ENCODE measurements at regions not wholly inside any gene's neighbourhood (a gene's known extent, or its start where the extent isn't known, plus 50 kb on each side); places are given as distances from the start of the nearest gene placed in this dataset.

- Histone ChIP-seq H3K4me3 (ENCODE audit: low read depth, low read length) (no peak overlapping the region), H3K27ac (ENCODE audit: low read depth, low read length) (no peak overlapping the region), H3K9ac (ENCODE audit: low read depth, low read length) (no peak overlapping the region), H3K9me3 (ENCODE audit: control insufficient read depth, insufficient read depth, low read length) (no peaks in the 10 kb centered on the region), H3K27me3 (ENCODE audit: control insufficient read depth, insufficient read depth, low read length) (no peaks in the 10 kb centered on the region), H3K4me1 (ENCODE audit: control insufficient read depth, insufficient read depth, low read length) (peaks cover 8% of the 10 kb centered on the region), H3K36me3 (ENCODE audit: control insufficient read depth, insufficient read depth, low read length) (no peaks in the 10 kb centered on the region)
Observed at GRCh38 chr19:31803835-31804446, 454.7 kb upstream of the TSHZ3 start.

DNA sequence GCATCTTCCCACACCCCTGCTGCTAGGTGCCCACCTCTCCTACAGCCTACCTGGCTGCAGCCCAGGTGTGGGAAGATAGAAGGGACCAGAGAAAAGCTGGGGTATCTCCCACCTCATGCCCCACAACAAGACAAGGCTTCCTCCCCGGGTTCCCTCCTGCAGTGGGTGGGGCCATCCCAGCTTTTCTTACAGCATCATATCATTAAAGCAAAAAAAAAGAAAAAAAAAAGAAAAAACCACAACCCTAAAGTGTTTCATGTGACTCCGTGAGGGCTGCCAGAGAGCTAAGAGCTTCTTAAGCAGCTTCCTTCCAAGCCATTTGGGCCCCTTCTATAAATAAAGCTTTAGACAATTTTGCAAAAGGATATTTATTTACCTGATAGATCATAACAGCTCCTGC is 455.4 kb upstream of the TSHZ3 start:
- Histone ChIP-seq H3K4me1 (ENCODE audit: control insufficient read depth, insufficient read depth, low read length) (peaks cover 8% of the 10 kb centered on the region), H3K36me3 (ENCODE audit: control insufficient read depth, insufficient read depth, low read length) (no peaks in the 10 kb centered on the region), H3K27ac (ENCODE audit: low read depth, low read length) (no peak overlapping the region), H3K27me3 (ENCODE audit: control insufficient read depth, insufficient read depth, low read length) (no peaks in the 10 kb centered on the region), H3K4me3 (ENCODE audit: low read depth, low read length) (no peak overlapping the region), H3K9ac (ENCODE audit: low read depth, low read length) (no peak overlapping the region), H3K9me3 (ENCODE audit: control insufficient read depth, insufficient read depth, low read length) (no peaks in the 10 kb centered on the region)

- H3K27ac ChIP-seq (ENCODE audit: low read depth, low read length) = no peak overlapping the region
Observed at GRCh38 chr19:31810536-31811109, 461.4 kb upstream of the TSHZ3 start.

GRCh38 chr19:31817971-31818797 is 468.9 kb upstream of the TSHZ3 start:
- no peak overlapping the region for H3K9ac ChIP-seq (ENCODE audit: low read depth, low read length)
- no peaks in the 10 kb centered on the region for H3K36me3 ChIP-seq (ENCODE audit: control insufficient read depth, insufficient read depth, low read length)
- no peaks in the 10 kb centered on the region for H3K9me3 ChIP-seq (ENCODE audit: control insufficient read depth, insufficient read depth, low read length)
- peaks cover 12% of the 10 kb centered on the region for H3K4me1 ChIP-seq (ENCODE audit: control insufficient read depth, insufficient read depth, low read length)
- H3K27me3 ChIP-seq (ENCODE audit: control insufficient read depth, insufficient read depth, low read length) = no peaks in the 10 kb centered on the region
- peak overlapping the region; percentile 38 for H3K27ac ChIP-seq (ENCODE audit: low read depth, low read length)
- no peak overlapping the region for H3K4me3 ChIP-seq (ENCODE audit: low read depth, low read length)

More at GRCh38 chr19:31810536-31811109, 461.4 kb upstream of the TSHZ3 start:
- Histone ChIP-seq H3K4me3 (ENCODE audit: low read depth, low read length) (no peak overlapping the region), H3K9ac (ENCODE audit: low read depth, low read length) (no peak overlapping the region), H3K9me3 (ENCODE audit: control insufficient read depth, insufficient read depth, low read length) (no peaks in the 10 kb centered on the region), H3K36me3 (ENCODE audit: control insufficient read depth, insufficient read depth, low read length) (no peaks in the 10 kb centered on the region), H3K27me3 (ENCODE audit: control insufficient read depth, insufficient read depth, low read length) (no peaks in the 10 kb centered on the region), H3K4me1 (ENCODE audit: control insufficient read depth, insufficient read depth, low read length) (0 out of 2 replicates have a peak, but pooled peaks cover 3% of the 10 kb centered on the region)

GRCh38 chr19:31818798-31819105 is 469.5 kb upstream of the TSHZ3 start:
- Histone ChIP-seq H3K9ac (ENCODE audit: low read depth, low read length) (no peak overlapping the region), H3K9me3 (ENCODE audit: control insufficient read depth, insufficient read depth, low read length) (no peaks in the 10 kb centered on the region), H3K4me1 (ENCODE audit: control insufficient read depth, insufficient read depth, low read length) (peaks cover 12% of the 10 kb centered on the region), H3K27me3 (ENCODE audit: control insufficient read depth, insufficient read depth, low read length) (no peaks in the 10 kb centered on the region), H3K27ac (ENCODE audit: low read depth, low read length) (peak overlapping the region; percentile 38), H3K36me3 (ENCODE audit: control insufficient read depth, insufficient read depth, low read length) (no peaks in the 10 kb centered on the region), H3K4me3 (ENCODE audit: low read depth, low read length) (no peak overlapping the region)

- Histone ChIP-seq H3K36me3 (ENCODE audit: control insufficient read depth, insufficient read depth, low read length) (no peaks in the 10 kb centered on the region), H3K9me3 (ENCODE audit: control insufficient read depth, insufficient read depth, low read length) (no peaks in the 10 kb centered on the region), H3K4me3 (ENCODE audit: low read depth, low read length) (no peak overlapping the region), H3K27me3 (ENCODE audit: control insufficient read depth, insufficient read depth, low read length) (no peaks in the 10 kb centered on the region), H3K27ac (ENCODE audit: low read depth, low read length) (no peak overlapping the region), H3K9ac (ENCODE audit: low read depth, low read length) (no peak overlapping the region), H3K4me1 (ENCODE audit: control insufficient read depth, insufficient read depth, low read length) (peaks cover 12% of the 10 kb centered on the region)
Observed at GRCh38 chr19:31819837-31820236, 470.6 kb upstream of the TSHZ3 start.

GRCh38 chr19:31821346-31821745 is 472.1 kb upstream of the TSHZ3 start:
- H3K9me3 ChIP-seq (ENCODE audit: control insufficient read depth, insufficient read depth, low read length) = no peaks in the 10 kb centered on the region
- H3K4me1 ChIP-seq (ENCODE audit: control insufficient read depth, insufficient read depth, low read length) = peaks cover 12% of the 10 kb centered on the region
- no peaks in the 10 kb centered on the region for H3K27me3 ChIP-seq (ENCODE audit: control insufficient read depth, insufficient read depth, low read length)
- no peak overlapping the region for H3K4me3 ChIP-seq (ENCODE audit: low read depth, low read length)
- H3K36me3 ChIP-seq (ENCODE audit: control insufficient read depth, insufficient read depth, low read length) = no peaks in the 10 kb centered on the region
- no peak overlapping the region for H3K27ac ChIP-seq (ENCODE audit: low read depth, low read length)
- no peak overlapping the region for H3K9ac ChIP-seq (ENCODE audit: low read depth, low read length)

- Histone ChIP-seq H3K9me3 (ENCODE audit: control insufficient read depth, insufficient read depth, low read length) (no peaks in the 10 kb centered on the region), H3K36me3 (ENCODE audit: control insufficient read depth, insufficient read depth, low read length) (no peaks in the 10 kb centered on the region), H3K4me3 (ENCODE audit: low read depth, low read length) (no peak overlapping the region), H3K4me1 (ENCODE audit: control insufficient read depth, insufficient read depth, low read length) (no peaks in the 10 kb centered on the region), H3K27ac (ENCODE audit: low read depth, low read length) (no peak overlapping the region), H3K9ac (ENCODE audit: low read depth, low read length) (no peak overlapping the region), H3K27me3 (ENCODE audit: control insufficient read depth, insufficient read depth, low read length) (no peaks in the 10 kb centered on the region)
Observed at GRCh38 chr19:31825134-31826094, 476.2 kb upstream of the TSHZ3 start.

DNA sequence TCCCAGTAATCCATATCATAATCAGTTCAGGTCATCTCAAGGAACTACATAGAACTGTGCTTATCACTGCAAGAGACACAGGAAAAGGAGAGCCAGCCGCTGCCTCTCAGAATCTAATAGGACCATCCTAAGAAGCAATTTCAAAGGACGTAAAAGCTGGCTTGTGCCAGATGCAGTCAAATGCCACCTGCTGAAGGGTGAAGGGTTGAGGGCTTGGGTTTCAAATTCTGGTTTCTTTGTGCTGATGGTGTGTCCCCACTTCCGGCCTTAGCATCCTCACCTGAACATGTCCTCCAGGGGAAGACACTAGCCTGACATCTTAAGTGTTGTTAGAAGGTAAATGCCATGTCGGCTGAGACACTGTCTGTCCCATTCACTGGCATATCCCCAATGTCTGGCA is 477.1 kb upstream of the TSHZ3 start:
- no peaks in the 10 kb centered on the region for H3K4me1 ChIP-seq (ENCODE audit: control insufficient read depth, insufficient read depth, low read length)
- H3K36me3 ChIP-seq (ENCODE audit: control insufficient read depth, insufficient read depth, low read length) = no peaks in the 10 kb centered on the region
- no peaks in the 10 kb centered on the region for H3K27me3 ChIP-seq (ENCODE audit: control insufficient read depth, insufficient read depth, low read length)
- no peak overlapping the region for H3K27ac ChIP-seq (ENCODE audit: low read depth, low read length)
- H3K4me3 ChIP-seq (ENCODE audit: low read depth, low read length) = no peak overlapping the region
- H3K9me3 ChIP-seq (ENCODE audit: control insufficient read depth, insufficient read depth, low read length) = no peaks in the 10 kb centered on the region
- H3K9ac ChIP-seq (ENCODE audit: low read depth, low read length) = no peak overlapping the region

GRCh38 chr19:31831421-31832175 is 482.4 kb upstream of the TSHZ3 start:
- H3K36me3 ChIP-seq (ENCODE audit: control insufficient read depth, insufficient read depth, low read length) = no peaks in the 10 kb centered on the region
- no peaks in the 10 kb centered on the region for H3K9me3 ChIP-seq (ENCODE audit: control insufficient read depth, insufficient read depth, low read length)
- H3K4me1 ChIP-seq (ENCODE audit: control insufficient read depth, insufficient read depth, low read length) = no peaks in the 10 kb centered on the region
- no peak overlapping the region for H3K9ac ChIP-seq (ENCODE audit: low read depth, low read length)
- H3K4me3 ChIP-seq (ENCODE audit: low read depth, low read length) = no peak overlapping the region
- no peak overlapping the region for H3K27ac ChIP-seq (ENCODE audit: low read depth, low read length)
- H3K27me3 ChIP-seq (ENCODE audit: control insufficient read depth, insufficient read depth, low read length) = no peaks in the 10 kb centered on the region; the same call in 1 of the 2 replicates

Measured in HUES48 (cell line).